Panc1 (cell line): ENCODE measurements at regions not wholly inside any gene's neighbourhood (a gene's known extent, or its start where the extent isn't known, plus 50 kb on each side); places are given as distances from the start of the nearest gene placed in this dataset.

ENCODE experiments used
- SIN3A ChIP-seq: IDR thresholded peaks from 2 replicates; pipeline ENCODE4 v1.6.1; 2012; ENCODE audit warnings: low read depth, mild to moderate bottlenecking, low read length, moderate library complexity, borderline replicate concordance; ENCODE audit not compliant: insufficient read depth
- TCF7L2 ChIP-seq: IDR thresholded peaks from 2 replicates; pipeline ENCODE4 v1.6.1; 2011; ENCODE audit warnings: mild to moderate bottlenecking, low read depth, low read length, inconsistent platforms

- TF ChIP-seq SIN3A (no peak), TCF7L2 (no peak)
These were observed 185.9 kb upstream of the ANKRD28 start for GRCh38 chr3:15983693-15984092.
